ENCODE measurements at regions not wholly inside any gene's neighbourhood (a gene's known extent, or its start where the extent isn't known, plus 50 kb on each side); places are given as distances from the start of the nearest gene placed in this dataset.

DNA sequence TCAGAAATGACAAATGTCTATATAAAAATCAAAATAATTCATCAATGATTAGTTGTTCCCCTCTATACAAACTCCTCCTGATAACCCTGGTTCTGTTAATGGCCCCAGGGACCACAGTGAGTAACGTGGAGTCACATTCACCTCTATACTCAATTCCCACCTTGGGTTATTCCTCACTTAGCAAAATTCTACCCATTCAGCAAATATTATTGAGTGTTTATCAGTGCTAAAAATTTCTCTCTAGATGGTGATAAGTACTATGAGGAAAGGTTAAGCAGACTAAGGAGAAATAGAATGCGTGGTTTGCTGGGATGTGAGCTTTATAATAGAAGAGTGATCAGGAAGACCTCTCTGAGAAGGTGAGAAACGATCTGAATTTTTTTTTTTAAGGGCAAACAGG, 1124.5 kb downstream of the BCL11A start:
- Histone ChIP-seq H3K27me3 (ENCODE audit: control insufficient read depth, insufficient read depth, low read length) (no peaks in the 10 kb centered on the region), H3K4me1 (ENCODE audit: control insufficient read depth, insufficient read depth, low read length) (no peaks in the 10 kb centered on the region), H3K9me3 (ENCODE audit: control insufficient read depth, insufficient read depth, low read depth, low read length) (no peaks in the 10 kb centered on the region), H3K27ac (ENCODE audit: low read length) (no peak overlapping the region), H3K4me3 (ENCODE audit: low read depth in 2 of 2, low read length in 2 of 2) (no peak overlapping the region), H3K36me3 (ENCODE audit: control insufficient read depth, insufficient read depth, low read length) (no peaks in the 10 kb centered on the region)
- CTCF ChIA-PET, result no interaction called here
- DNase-seq (ENCODE audit: low read depth, low spot score) (no peak), ATAC-seq (no peak)
- POLR2A ChIA-PET, result no interaction called here
- intact Hi-C loops (cut with micrococcal nuclease; ENCODE audit: unreplicated experiment) (no loop called here), in situ Hi-C loops (cut with HindIII; ENCODE audit: low pct_unique_long_range_greater_than_20kb, low sequenced_read_pairs) (no loop called here)
- no TSS peak for BruUV-seq (replicated peaks)
- TF ChIP-seq, protein P1, sequence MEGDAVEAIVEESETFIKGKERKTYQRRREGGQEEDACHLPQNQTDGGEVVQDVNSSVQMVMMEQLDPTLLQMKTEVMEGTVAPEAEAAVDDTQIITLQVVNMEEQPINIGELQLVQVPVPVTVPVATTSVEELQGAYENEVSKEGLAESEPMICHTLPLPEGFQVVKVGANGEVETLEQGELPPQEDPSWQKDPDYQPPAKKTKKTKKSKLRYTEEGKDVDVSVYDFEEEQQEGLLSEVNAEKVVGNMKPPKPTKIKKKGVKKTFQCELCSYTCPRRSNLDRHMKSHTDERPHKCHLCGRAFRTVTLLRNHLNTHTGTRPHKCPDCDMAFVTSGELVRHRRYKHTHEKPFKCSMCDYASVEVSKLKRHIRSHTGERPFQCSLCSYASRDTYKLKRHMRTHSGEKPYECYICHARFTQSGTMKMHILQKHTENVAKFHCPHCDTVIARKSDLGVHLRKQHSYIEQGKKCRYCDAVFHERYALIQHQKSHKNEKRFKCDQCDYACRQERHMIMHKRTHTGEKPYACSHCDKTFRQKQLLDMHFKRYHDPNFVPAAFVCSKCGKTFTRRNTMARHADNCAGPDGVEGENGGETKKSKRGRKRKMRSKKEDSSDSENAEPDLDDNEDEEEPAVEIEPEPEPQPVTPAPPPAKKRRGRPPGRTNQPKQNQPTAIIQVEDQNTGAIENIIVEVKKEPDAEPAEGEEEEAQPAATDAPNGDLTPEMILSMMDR (IDR thresholded peaks at IDR 0.05), result no peak
- TF ChIP-seq SIN3A (IDR thresholded peaks at IDR 0.05; ENCODE audit: borderline replicate concordance, insufficient read depth, low read depth, low read length) (no peak), TCF7L2 (IDR thresholded peaks at IDR 0.05; ENCODE audit: low read depth, low read length) (no peak), POLR2AphosphoS5 (IDR thresholded peaks at IDR 0.05; ENCODE audit: low read depth, low read length) (no peak)
- TF ChIP-seq, protein P2, sequence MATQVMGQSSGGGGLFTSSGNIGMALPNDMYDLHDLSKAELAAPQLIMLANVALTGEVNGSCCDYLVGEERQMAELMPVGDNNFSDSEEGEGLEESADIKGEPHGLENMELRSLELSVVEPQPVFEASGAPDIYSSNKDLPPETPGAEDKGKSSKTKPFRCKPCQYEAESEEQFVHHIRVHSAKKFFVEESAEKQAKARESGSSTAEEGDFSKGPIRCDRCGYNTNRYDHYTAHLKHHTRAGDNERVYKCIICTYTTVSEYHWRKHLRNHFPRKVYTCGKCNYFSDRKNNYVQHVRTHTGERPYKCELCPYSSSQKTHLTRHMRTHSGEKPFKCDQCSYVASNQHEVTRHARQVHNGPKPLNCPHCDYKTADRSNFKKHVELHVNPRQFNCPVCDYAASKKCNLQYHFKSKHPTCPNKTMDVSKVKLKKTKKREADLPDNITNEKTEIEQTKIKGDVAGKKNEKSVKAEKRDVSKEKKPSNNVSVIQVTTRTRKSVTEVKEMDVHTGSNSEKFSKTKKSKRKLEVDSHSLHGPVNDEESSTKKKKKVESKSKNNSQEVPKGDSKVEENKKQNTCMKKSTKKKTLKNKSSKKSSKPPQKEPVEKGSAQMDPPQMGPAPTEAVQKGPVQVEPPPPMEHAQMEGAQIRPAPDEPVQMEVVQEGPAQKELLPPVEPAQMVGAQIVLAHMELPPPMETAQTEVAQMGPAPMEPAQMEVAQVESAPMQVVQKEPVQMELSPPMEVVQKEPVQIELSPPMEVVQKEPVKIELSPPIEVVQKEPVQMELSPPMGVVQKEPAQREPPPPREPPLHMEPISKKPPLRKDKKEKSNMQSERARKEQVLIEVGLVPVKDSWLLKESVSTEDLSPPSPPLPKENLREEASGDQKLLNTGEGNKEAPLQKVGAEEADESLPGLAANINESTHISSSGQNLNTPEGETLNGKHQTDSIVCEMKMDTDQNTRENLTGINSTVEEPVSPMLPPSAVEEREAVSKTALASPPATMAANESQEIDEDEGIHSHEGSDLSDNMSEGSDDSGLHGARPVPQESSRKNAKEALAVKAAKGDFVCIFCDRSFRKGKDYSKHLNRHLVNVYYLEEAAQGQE (IDR thresholded peaks at IDR 0.05; ENCODE audit: insufficient read depth in 1 of 2, low read depth in 2 of 2, low read length in 1 of 2), result no peak

DNA sequence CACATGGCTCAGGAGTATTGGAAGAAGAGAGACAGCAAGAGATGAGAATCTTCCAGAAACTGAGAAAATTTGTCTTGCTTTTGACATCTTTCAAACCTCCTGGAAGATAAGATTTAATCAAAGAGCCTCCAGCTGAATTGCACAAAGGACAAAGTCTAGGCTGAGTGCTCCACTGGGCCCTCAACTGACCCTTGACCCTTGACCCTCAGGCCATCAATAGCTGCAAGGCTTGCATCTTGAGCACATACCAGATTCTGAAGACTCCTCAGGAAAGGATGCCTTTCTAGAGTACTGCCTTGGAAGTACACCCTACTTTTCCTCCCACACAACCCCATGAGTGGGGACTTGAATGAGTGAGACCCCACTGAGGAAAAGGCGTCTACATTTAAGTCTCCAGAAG, 1125.5 kb downstream of the BCL11A start:
- no peak for DNase-seq (ENCODE audit: low read depth, low spot score)
- ChIA-PET POLR2A (no interaction called here), CTCF (no interaction called here)
- Histone ChIP-seq H3K4me3 (ENCODE audit: low read depth in 2 of 2, low read length in 2 of 2) (no peak overlapping the region), H3K36me3 (ENCODE audit: control insufficient read depth, insufficient read depth, low read length) (no peaks in the 10 kb centered on the region), H3K27me3 (ENCODE audit: control insufficient read depth, insufficient read depth, low read length) (no peaks in the 10 kb centered on the region), H3K9me3 (ENCODE audit: control insufficient read depth, insufficient read depth, low read depth, low read length) (no peaks in the 10 kb centered on the region), H3K4me1 (ENCODE audit: control insufficient read depth, insufficient read depth, low read length) (no peaks in the 10 kb centered on the region), H3K27ac (ENCODE audit: low read length) (no peak overlapping the region)
- no peak for TF ChIP-seq SIN3A (IDR thresholded peaks at IDR 0.05; ENCODE audit: borderline replicate concordance, insufficient read depth, low read depth, low read length)
- TF ChIP-seq, protein P1 (IDR thresholded peaks at IDR 0.05), result no peak
- no peak for TF ChIP-seq TCF7L2 (IDR thresholded peaks at IDR 0.05; ENCODE audit: low read depth, low read length)
- no peak for TF ChIP-seq POLR2AphosphoS5 (IDR thresholded peaks at IDR 0.05; ENCODE audit: low read depth, low read length)
- TF ChIP-seq, protein P2 (IDR thresholded peaks at IDR 0.05; ENCODE audit: insufficient read depth in 1 of 2, low read depth in 2 of 2, low read length in 1 of 2), result no peak
- ATAC-seq, result no peak
- no TSS peak for BruUV-seq (replicated peaks)
- in situ Hi-C loops (cut with HindIII; ENCODE audit: low pct_unique_long_range_greater_than_20kb, low sequenced_read_pairs) (no loop called here), intact Hi-C loops (cut with micrococcal nuclease; ENCODE audit: unreplicated experiment) (no loop called here)
